ENCODE measurements at regions not wholly inside any gene's neighbourhood (a gene's known extent, or its start where the extent isn't known, plus 50 kb on each side); places are given as distances from the start of the nearest gene placed in this dataset.
"Not testable (repeated sequence)": the region's sequence is repeated elsewhere in the genome, so short reads cannot be mapped to it uniquely, and the experiment has no call there.

- TF ChIP-seq CTCF, POLR2A (IDR thresholded peaks at IDR 0.05): not testable (repeated sequence)
Measured at GRCh38 chr3:30455112-30455511, 151.3 kb upstream of the TGFBR2 start.
